CD14-positive monocyte (primary cell): ENCODE measurements at regions not wholly inside any gene's neighbourhood (a gene's known extent, or its start where the extent isn't known, plus 50 kb on each side); places are given as distances from the start of the nearest gene placed in this dataset.

Experiments
- DNase-seq, 3 donors: peaks; one replicate each; pipeline ENCODE4 v3.0.0-alpha.2; 2011 to 2022
- H2AFZ ChIP-seq: 2 replicates; pipeline ENCODE4 v1.6.0; 2012; ENCODE audit warnings: mild to moderate bottlenecking, low read depth, low read length, inconsistent platforms; ENCODE audit not compliant: insufficient read depth, poor library complexity, severe bottlenecking
- H3K27ac ChIP-seq, 2 donors: 1 replicate in 1 of 2; 2 replicates in 1 of 2; pipeline ENCODE4 v1.5.1; 2012 to 2013; ENCODE audit warnings: low read length in 2 of 2, control low read depth in 1 of 2, inconsistent platforms in 1 of 2, low read depth in 1 of 2, mild to moderate bottlenecking in 1 of 2
- H3K27me3 ChIP-seq, 2 donors: one replicate each; pipeline versions ENCODE4 v1.6.0 to v1.6.1; 2011 to 2013; ENCODE audit warnings: low read length in 2 of 2; ENCODE audit not compliant: control insufficient read depth in 2 of 2, insufficient read depth in 2 of 2
- H3K36me3 ChIP-seq, 2 donors: replicated peaks in 1 of 2; 1 replicate in 1 of 2; 2 replicates in 1 of 2; pipeline versions ENCODE4 v1.5.1 to v1.6.1; 2012 to 2013; ENCODE audit warnings: low read length in 2 of 2, control low read depth in 1 of 2, inconsistent platforms in 1 of 2, mild to moderate bottlenecking in 1 of 2; ENCODE audit not compliant: insufficient read depth in 2 of 2, control insufficient read depth in 1 of 2
- H3K4me1 ChIP-seq, 2 donors: 1 replicate in 1 of 2; 2 replicates in 1 of 2; pipeline versions ENCODE4 v1.5.1 to v1.6.1; 2012 to 2013; ENCODE audit warnings: low read length in 2 of 2, control low read depth in 1 of 2, inconsistent platforms in 1 of 2, mild to moderate bottlenecking in 1 of 2, moderate library complexity in 1 of 2; ENCODE audit not compliant: insufficient read depth in 2 of 2, control insufficient read depth in 1 of 2
- H3K4me2 ChIP-seq: replicated peaks from 2 replicates; pipeline ENCODE3; 2012; ENCODE audit warnings: low read length, moderate library complexity, mild to moderate bottlenecking; ENCODE audit not compliant: poor library complexity, severe bottlenecking; ENCODE audit errors: extremely low read depth
- H3K4me3 ChIP-seq, 3 experiments: fragments of 200-600 bp in 1 of 3; sonication (generic) in 1 of 3; replicated peaks in 1 of 3; 1 replicate in 2 of 3; 2 replicates in 1 of 3; pipeline ENCODE4 v1.5.1; 2011 to 2013; ENCODE audit warnings: low read length in 3 of 3, mild to moderate bottlenecking in 3 of 3, control low read depth in 2 of 3, low read depth in 2 of 3, inconsistent platforms in 1 of 3, moderate library complexity in 1 of 3
- H3K79me2 ChIP-seq: 2 replicates; pipeline ENCODE4 v1.6.0; 2012; ENCODE audit warnings: mild to moderate bottlenecking, control low read depth, inconsistent platforms, low read length, moderate library complexity; ENCODE audit not compliant: insufficient read depth
- H3K9ac ChIP-seq: 2 replicates; pipeline ENCODE4 v1.6.0; 2017; ENCODE audit warnings: low read length, mild to moderate bottlenecking; ENCODE audit not compliant: insufficient read depth, poor library complexity, severe bottlenecking
- H3K9me3 ChIP-seq, 2 donors: replicated peaks in 1 of 2; 1 replicate in 1 of 2; 2 replicates in 1 of 2; pipeline versions ENCODE4 v1.5.1 to v1.6.1; 2012 to 2013; ENCODE audit warnings: low read length in 2 of 2, control low read depth in 1 of 2; ENCODE audit not compliant: control insufficient read depth in 1 of 2, insufficient read depth in 1 of 2
- H4K20me1 ChIP-seq: 2 replicates; pipeline ENCODE4 v1.6.0; 2012; ENCODE audit warnings: mild to moderate bottlenecking, low read length, control low read depth, moderate library complexity; ENCODE audit not compliant: insufficient read depth
- H3K27ac Mint-ChIP-seq, 7 donors: one replicate each; pipeline ENCODE4 v1.8.0; 2020; ENCODE audit warnings: mild to moderate bottlenecking in 7 of 7, mixed read lengths in 7 of 7, moderate library complexity in 6 of 7, inconsistent platforms in 2 of 7
- H3K27me3 Mint-ChIP-seq, 3 donors: one replicate each; pipeline ENCODE4 v1.8.0; 2021 to 2022; ENCODE audit warnings: low read depth in 3 of 3, mild to moderate bottlenecking in 3 of 3, mixed read lengths in 3 of 3, moderate library complexity in 3 of 3, inconsistent platforms in 1 of 3
- H3K36me3 Mint-ChIP-seq, 2 donors: one replicate each; pipeline ENCODE4 v1.8.0; 2020; ENCODE audit warnings: mixed read lengths in 2 of 2, inconsistent platforms in 1 of 2, mild to moderate bottlenecking in 1 of 2
- H3K4me1 Mint-ChIP-seq: one replicate; pipeline ENCODE4 v1.8.0; 2020; ENCODE audit warnings: mild to moderate bottlenecking, mixed read lengths
- H3K4me3 Mint-ChIP-seq, 2 donors: one replicate each; pipeline ENCODE4 v1.8.0; 2020; ENCODE audit warnings: mild to moderate bottlenecking in 2 of 2, mixed read lengths in 2 of 2, moderate library complexity in 1 of 2
- H3K9me3 Mint-ChIP-seq, 7 donors: one replicate each; pipeline ENCODE4 v1.8.0; 2020 to 2022; ENCODE audit warnings: mixed read lengths in 7 of 7, mild to moderate bottlenecking in 6 of 7, moderate library complexity in 6 of 7, inconsistent platforms in 2 of 7
- WGBS: methylation state at CpG from one replicate; pipeline ENCODE4 v1.1.5; 2013; ENCODE audit warnings: missing lambda C conversion rate; ENCODE audit not compliant: insufficient coverage; 5-methylcytosine and 5-hydroxymethylcytosine counted together
- intact Hi-C, 2 donors: fragments of 100-400 bp; cut with micrococcal nuclease; formaldehyde crosslinking; loops; one replicate each; pipeline versions ENCODE4 v1.15.0 to v1.15.1; 2023
- TF ChIP-seq, protein P1 (sequence below): fragments of 200-600 bp; IDR thresholded peaks from one replicate; pipeline ENCODE4 v1.8.0; 2022; ENCODE audit warnings: antibody characterized with exemption, mild to moderate bottlenecking

DNA sequence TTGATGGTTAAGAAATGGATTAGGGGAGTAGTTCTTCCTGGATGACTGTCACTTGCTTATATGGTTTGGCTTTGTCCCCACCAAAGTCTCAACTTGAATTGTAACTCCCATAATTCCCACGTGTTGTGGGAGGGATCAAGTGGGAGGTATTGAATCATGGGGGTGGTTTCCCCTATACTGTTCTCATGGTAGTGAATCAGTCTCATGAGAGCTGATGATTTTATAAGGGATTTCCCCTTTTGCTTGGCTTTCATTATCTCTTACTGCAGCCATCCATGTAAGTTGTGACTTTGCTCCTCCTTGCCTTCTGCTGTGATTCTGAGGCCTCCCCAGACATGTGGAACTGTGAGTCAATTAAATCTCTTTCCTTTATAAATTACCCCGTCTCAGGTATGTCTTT is 1621.1 kb downstream of the MRPL39 start:
- intact Hi-C loops, result no loop called here
- no peak overlapping the region for H3K27ac Mint-ChIP-seq

DNA sequence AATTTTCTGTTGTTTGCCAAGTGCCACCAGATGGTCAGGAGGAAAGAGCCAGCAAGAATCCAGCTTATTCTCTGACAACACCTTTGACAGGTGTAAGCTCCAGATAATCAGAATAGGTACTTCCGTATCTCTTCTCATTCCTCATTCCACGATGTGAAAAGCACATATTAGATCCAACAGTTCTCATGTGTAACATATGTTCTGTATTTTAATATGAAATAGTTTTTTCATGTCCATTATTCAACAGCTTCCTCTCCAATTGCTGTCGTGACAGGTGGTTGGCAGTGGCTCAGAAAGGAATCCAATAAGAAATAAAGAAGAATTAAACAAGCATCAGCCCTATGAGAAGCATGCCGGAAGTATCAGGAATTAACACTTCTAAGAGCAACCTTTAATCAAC is 1624.7 kb downstream of the MRPL39 start:
- no peak overlapping the region for H3K27ac Mint-ChIP-seq

More for the DNA sequence above, 1621.1 kb downstream of the MRPL39 start:
- Histone ChIP-seq H3K4me1 (peaks cover 5 to 6% of the 10 kb centered on the region in 2 donors), H2AFZ (no peak overlapping the region), H3K9ac (no peak overlapping the region), H3K9me3 (no peaks in the 10 kb centered on the region), H3K4me3 (no peak overlapping the region), H3K27me3 (peaks cover 30 to 41% of the 10 kb centered on the region in 2 donors), H3K36me3 (no peaks in the 10 kb centered on the region), H3K4me2 (no peak overlapping the region), H3K79me2 (no peaks in the 10 kb centered on the region), H4K20me1 (no peaks in the 10 kb centered on the region), H3K27ac (no peak overlapping the region)
- DNase-seq, result peak in 1 of 3 donors; percentile 10
- Mint-ChIP-seq H3K4me3 (no peak overlapping the region), H3K9me3 (peaks cover 5 to 23% (median 19%) of the 10 kb centered on the region in 7 donors), H3K36me3 (no peaks in the 10 kb centered on the region), H3K4me1 (peaks cover 8% of the 10 kb centered on the region), H3K27me3 (peaks cover 28 to 52% (median 29%) of the 10 kb centered on the region in 3 donors)
- WGBS, result no CpG with 5 or more reads among the region's 2 CpGs
- TF ChIP-seq, protein P1, sequence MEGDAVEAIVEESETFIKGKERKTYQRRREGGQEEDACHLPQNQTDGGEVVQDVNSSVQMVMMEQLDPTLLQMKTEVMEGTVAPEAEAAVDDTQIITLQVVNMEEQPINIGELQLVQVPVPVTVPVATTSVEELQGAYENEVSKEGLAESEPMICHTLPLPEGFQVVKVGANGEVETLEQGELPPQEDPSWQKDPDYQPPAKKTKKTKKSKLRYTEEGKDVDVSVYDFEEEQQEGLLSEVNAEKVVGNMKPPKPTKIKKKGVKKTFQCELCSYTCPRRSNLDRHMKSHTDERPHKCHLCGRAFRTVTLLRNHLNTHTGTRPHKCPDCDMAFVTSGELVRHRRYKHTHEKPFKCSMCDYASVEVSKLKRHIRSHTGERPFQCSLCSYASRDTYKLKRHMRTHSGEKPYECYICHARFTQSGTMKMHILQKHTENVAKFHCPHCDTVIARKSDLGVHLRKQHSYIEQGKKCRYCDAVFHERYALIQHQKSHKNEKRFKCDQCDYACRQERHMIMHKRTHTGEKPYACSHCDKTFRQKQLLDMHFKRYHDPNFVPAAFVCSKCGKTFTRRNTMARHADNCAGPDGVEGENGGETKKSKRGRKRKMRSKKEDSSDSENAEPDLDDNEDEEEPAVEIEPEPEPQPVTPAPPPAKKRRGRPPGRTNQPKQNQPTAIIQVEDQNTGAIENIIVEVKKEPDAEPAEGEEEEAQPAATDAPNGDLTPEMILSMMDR, result no peak

More for the DNA sequence above, 1624.7 kb downstream of the MRPL39 start:
- Histone ChIP-seq H4K20me1 (no peaks in the 10 kb centered on the region), H3K9ac (no peak overlapping the region), H2AFZ (no peak overlapping the region), H3K27ac (no peak overlapping the region), H3K27me3 (peaks cover 30 to 47% of the 10 kb centered on the region in 2 donors), H3K4me1 (peaks cover 31 to 32% of the 10 kb centered on the region in 2 donors), H3K36me3 (no peaks in the 10 kb centered on the region), H3K4me3 (no peak overlapping the region), H3K79me2 (no peaks in the 10 kb centered on the region), H3K4me2 (no peak overlapping the region), H3K9me3 (peaks cover 0 to 9% of the 10 kb centered on the region in 2 donors)
- WGBS, result no CpG with 5 or more reads among the region's 4 CpGs
- DNase-seq, result no peak
- peaks cover 28 to 52% (median 33%) of the 10 kb centered on the region in 3 donors for H3K27me3 Mint-ChIP-seq
- intact Hi-C loops, result no loop called here
- TF ChIP-seq, protein P1, result no peak
- H3K36me3 Mint-ChIP-seq, result peaks cover 4% of the 10 kb centered on the region in 2 donors
- peaks cover 33% of the 10 kb centered on the region for H3K4me1 Mint-ChIP-seq
- peaks cover 5 to 20% (median 14%) of the 10 kb centered on the region in 7 donors for H3K9me3 Mint-ChIP-seq
- H3K4me3 Mint-ChIP-seq, result peak overlapping the region in 1 of 2 donors; percentile 7
